ENCODE measurements at regions not wholly inside any gene's neighbourhood (a gene's known extent, or its start where the extent isn't known, plus 50 kb on each side); places are given as distances from the start of the nearest gene placed in this dataset.

DNA sequence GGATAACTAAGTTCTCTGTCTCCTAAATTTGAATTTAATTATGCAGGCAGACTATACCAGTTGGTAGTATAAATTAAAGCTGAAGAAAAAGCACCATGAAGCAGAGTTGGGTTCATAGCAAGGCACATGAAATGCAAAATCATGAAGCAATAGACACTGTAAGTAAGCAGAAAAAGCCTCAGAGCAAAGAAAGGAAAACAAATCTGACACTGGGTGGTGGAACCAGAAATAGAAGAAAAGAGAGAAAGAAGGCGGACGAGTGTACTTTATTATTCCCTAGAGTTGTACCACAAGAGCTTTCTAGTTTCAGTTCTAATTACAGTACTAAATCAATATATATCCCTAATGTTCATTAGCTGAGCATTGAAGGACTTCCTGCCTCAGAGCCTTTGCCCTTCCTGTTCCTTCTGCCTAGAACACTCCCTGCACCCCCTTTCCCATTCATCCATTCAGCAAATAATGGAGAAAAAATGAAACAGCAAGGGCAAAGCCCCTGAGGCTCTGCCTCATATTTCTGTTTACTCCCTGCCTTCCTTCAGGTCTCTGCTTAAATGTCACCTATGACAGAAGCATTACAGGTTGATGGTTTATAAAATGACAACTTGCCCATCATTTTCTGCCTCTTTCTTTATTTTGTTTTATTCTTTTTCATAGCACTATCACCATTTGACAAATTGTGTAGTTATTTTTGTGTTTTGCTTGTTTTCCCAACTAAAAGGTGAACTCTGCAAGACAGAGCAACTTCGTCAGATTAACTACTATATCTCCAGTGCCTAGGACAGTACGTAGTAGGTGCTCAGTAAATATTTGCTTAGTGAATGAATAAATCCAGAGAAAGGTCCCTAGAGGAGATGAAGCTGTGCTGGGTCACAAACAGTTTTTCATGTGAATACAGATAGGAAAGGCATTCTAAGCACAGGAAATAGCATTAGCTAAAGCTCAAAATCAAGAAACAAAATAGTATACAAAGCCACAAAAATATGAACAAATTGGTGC lies 154.0 kb upstream of the RASGEF1B start:
- no peak for TF ChIP-seq POLR2AphosphoS5 (IDR thresholded peaks at IDR 0.05)
- TF ChIP-seq, protein P1, sequence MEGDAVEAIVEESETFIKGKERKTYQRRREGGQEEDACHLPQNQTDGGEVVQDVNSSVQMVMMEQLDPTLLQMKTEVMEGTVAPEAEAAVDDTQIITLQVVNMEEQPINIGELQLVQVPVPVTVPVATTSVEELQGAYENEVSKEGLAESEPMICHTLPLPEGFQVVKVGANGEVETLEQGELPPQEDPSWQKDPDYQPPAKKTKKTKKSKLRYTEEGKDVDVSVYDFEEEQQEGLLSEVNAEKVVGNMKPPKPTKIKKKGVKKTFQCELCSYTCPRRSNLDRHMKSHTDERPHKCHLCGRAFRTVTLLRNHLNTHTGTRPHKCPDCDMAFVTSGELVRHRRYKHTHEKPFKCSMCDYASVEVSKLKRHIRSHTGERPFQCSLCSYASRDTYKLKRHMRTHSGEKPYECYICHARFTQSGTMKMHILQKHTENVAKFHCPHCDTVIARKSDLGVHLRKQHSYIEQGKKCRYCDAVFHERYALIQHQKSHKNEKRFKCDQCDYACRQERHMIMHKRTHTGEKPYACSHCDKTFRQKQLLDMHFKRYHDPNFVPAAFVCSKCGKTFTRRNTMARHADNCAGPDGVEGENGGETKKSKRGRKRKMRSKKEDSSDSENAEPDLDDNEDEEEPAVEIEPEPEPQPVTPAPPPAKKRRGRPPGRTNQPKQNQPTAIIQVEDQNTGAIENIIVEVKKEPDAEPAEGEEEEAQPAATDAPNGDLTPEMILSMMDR (IDR thresholded peaks at IDR 0.05) = no peak
- no peak for TF ChIP-seq POLR2A (IDR thresholded peaks at IDR 0.05)

All from transverse colon (tissue), 4 donors.